Stomach (tissue), 4 donors: ENCODE measurements at regions not wholly inside any gene's neighbourhood (a gene's known extent, or its start where the extent isn't known, plus 50 kb on each side); places are given as distances from the start of the nearest gene placed in this dataset.

ENCODE experiments used
- CTCF ChIP-seq, 7 experiments: fragments of 450-650 bp in 4 of 7; fragments of 200-600 bp in 3 of 7; sonication (generic) in 3 of 7; IDR thresholded peaks; one replicate each; pipeline ENCODE4 v1.5.1; 2016 to 2019; ENCODE audit warnings: antibody characterized with exemption in 7 of 7, control low read depth in 2 of 7, mild to moderate bottlenecking in 1 of 7
- POLR2A ChIP-seq, 4 donors: fragments of 450-650 bp; IDR thresholded peaks; one replicate each; pipeline ENCODE4 v1.6.1; 2016; ENCODE audit warnings: antibody characterized with exemption in 4 of 4, control low read depth in 2 of 4, mild to moderate bottlenecking in 1 of 4, moderate library complexity in 1 of 4
- POLR2AphosphoS5 ChIP-seq, 3 donors: sonication (generic); formaldehyde crosslinking; IDR thresholded peaks; one replicate each; pipeline ENCODE4 v1.6.1; 2016; ENCODE audit warnings: antibody characterized with exemption in 3 of 3

- TF ChIP-seq CTCF (IDR thresholded peaks at IDR 0.05) (no peak), POLR2A (IDR thresholded peaks at IDR 0.05) (no peak), POLR2AphosphoS5 (IDR thresholded peaks at IDR 0.05) (no peak)
Observed at GRCh38 chr9:28289746-28290145, 716.5 kb upstream of the C9orf72 start.
